ENCODE measurements at regions not wholly inside any gene's neighbourhood (a gene's known extent, or its start where the extent isn't known, plus 50 kb on each side); places are given as distances from the start of the nearest gene placed in this dataset.
A peak's percentile ranks its signal among the peaks of the same experiment; 100 is the strongest.

GRCh38 chr18:22483407-22483806, 65.7 kb upstream of the CTAGE1 start:
- no peaks in the 10 kb centered on the region for H3K27me3 ChIP-seq (replicated peaks; ENCODE audit: insufficient read depth)
- intact Hi-C loops (cut with DNase I), result no loop called here
- H3K4me3 ChIP-seq, result no peak overlapping the region
- H3K27ac ChIP-seq, result no peak overlapping the region
- TF ChIP-seq POLR2A (IDR thresholded peaks at IDR 0.05) (no peak), POLR2AphosphoS5 (IDR thresholded peaks at IDR 0.05) (no peak), CTCF (IDR thresholded peaks at IDR 0.05) (no peak)
- 77% methylated on average over 5 of the region's 5 CpGs for WGBS
- no peaks in the 10 kb centered on the region for H3K9me3 ChIP-seq
- no peaks in the 10 kb centered on the region for H3K36me3 ChIP-seq
- H3K4me1 ChIP-seq (replicated peaks), result no peaks in the 10 kb centered on the region
- no peak for DNase-seq (ENCODE audit: low spot score)

GRCh38 chr18:22484471-22484870, 66.8 kb upstream of the CTAGE1 start:
- intact Hi-C loops (cut with DNase I), result no loop called here
- Histone ChIP-seq H3K36me3 (no peaks in the 10 kb centered on the region), H3K4me1 (replicated peaks) (no peaks in the 10 kb centered on the region), H3K27ac (no peak overlapping the region), H3K27me3 (replicated peaks; ENCODE audit: insufficient read depth) (no peaks in the 10 kb centered on the region), H3K9me3 (no peaks in the 10 kb centered on the region), H3K4me3 (no peak overlapping the region)
- TF ChIP-seq POLR2A (IDR thresholded peaks at IDR 0.05) (no peak), POLR2AphosphoS5 (IDR thresholded peaks at IDR 0.05) (no peak), CTCF (IDR thresholded peaks at IDR 0.05) (no peak)
- no peak for DNase-seq (ENCODE audit: low spot score)
- 92% methylated on average over 2 of the region's 2 CpGs for WGBS

- Histone ChIP-seq H3K27ac (no peak overlapping the region), H3K4me3 (no peak overlapping the region), H3K4me1 (replicated peaks) (no peaks in the 10 kb centered on the region), H3K36me3 (no peaks in the 10 kb centered on the region), H3K9me3 (no peaks in the 10 kb centered on the region), H3K27me3 (replicated peaks; ENCODE audit: insufficient read depth) (no peaks in the 10 kb centered on the region)
- TF ChIP-seq POLR2AphosphoS5 (IDR thresholded peaks at IDR 0.05), result peak; percentile 84
- TF ChIP-seq POLR2A (IDR thresholded peaks at IDR 0.05), result no peak
- intact Hi-C loops (cut with DNase I), result no loop called here
- WGBS, result 41% methylated on average over 6 of the region's 6 CpGs
- peak; percentile 37 for DNase-seq (ENCODE audit: low spot score)
Measured at GRCh38 chr18:22485808-22486244, 68.1 kb upstream of the CTAGE1 start.

- no peak for DNase-seq (ENCODE audit: low spot score)
- TF ChIP-seq POLR2A (IDR thresholded peaks at IDR 0.05), result no peak
- Histone ChIP-seq H3K4me3 (no peak overlapping the region), H3K4me1 (replicated peaks) (no peaks in the 10 kb centered on the region), H3K9me3 (no peaks in the 10 kb centered on the region), H3K36me3 (no peaks in the 10 kb centered on the region), H3K27ac (no peak overlapping the region), H3K27me3 (replicated peaks; ENCODE audit: insufficient read depth) (no peaks in the 10 kb centered on the region)
- 37% methylated on average over 1 of the region's 1 CpG for WGBS
- intact Hi-C loops (cut with DNase I), result no loop called here
Measured at GRCh38 chr18:22486667-22487066, 69.0 kb upstream of the CTAGE1 start.

GRCh38 chr18:22488554-22488953, 70.8 kb upstream of the CTAGE1 start:
- Histone ChIP-seq H3K27me3 (replicated peaks; ENCODE audit: insufficient read depth) (no peaks in the 10 kb centered on the region), H3K36me3 (no peaks in the 10 kb centered on the region), H3K27ac (no peak overlapping the region), H3K4me3 (no peak overlapping the region), H3K4me1 (replicated peaks) (no peaks in the 10 kb centered on the region), H3K9me3 (no peaks in the 10 kb centered on the region)
- 64% methylated on average over 5 of the region's 5 CpGs for WGBS
- DNase-seq (ENCODE audit: low spot score), result no peak
- intact Hi-C loops (cut with DNase I), result no loop called here
- no peak for TF ChIP-seq CTCF (IDR thresholded peaks at IDR 0.05)
- no peak for TF ChIP-seq POLR2A (IDR thresholded peaks at IDR 0.05)
- TF ChIP-seq POLR2AphosphoS5 (IDR thresholded peaks at IDR 0.05), result no peak

GRCh38 chr18:22489704-22490103, 72.0 kb upstream of the CTAGE1 start:
- Histone ChIP-seq H3K36me3 (no peaks in the 10 kb centered on the region), H3K27me3 (replicated peaks; ENCODE audit: insufficient read depth) (no peaks in the 10 kb centered on the region), H3K27ac (no peak overlapping the region), H3K4me1 (replicated peaks) (no peaks in the 10 kb centered on the region), H3K9me3 (no peaks in the 10 kb centered on the region), H3K4me3 (no peak overlapping the region)
- DNase-seq (ENCODE audit: low spot score), result no peak
- 31% methylated on average over 1 of the region's 1 CpG for WGBS
- intact Hi-C loops (cut with DNase I), result no loop called here
- TF ChIP-seq POLR2AphosphoS5 (IDR thresholded peaks at IDR 0.05) (no peak), POLR2A (IDR thresholded peaks at IDR 0.05) (no peak), CTCF (IDR thresholded peaks at IDR 0.05) (no peak)

Data from prostate gland (tissue), 2 donors.